ENCODE measurements at regions not wholly inside any gene's neighbourhood (a gene's known extent, or its start where the extent isn't known, plus 50 kb on each side); places are given as distances from the start of the nearest gene placed in this dataset.

- DNase-seq (ENCODE audit: low spot score): no peak
- Histone ChIP-seq H3K9me3 (ENCODE audit: control insufficient read depth in 4 of 4, low read length in 3 of 4) (peaks cover 0 to 2% (median 0%) of the 10 kb centered on the region in 4 donors), H3K27ac (ENCODE audit: low read depth in 1 of 2, low read length in 2 of 2) (no peak overlapping the region), H3K4me1 (ENCODE audit: control insufficient read depth in 4 of 4, insufficient read depth in 4 of 4, low read length in 3 of 4) (no peaks in the 10 kb centered on the region), H3K4me3 (ENCODE audit: low read depth in 1 of 3, low read length in 3 of 3) (no peak overlapping the region), H3K9ac (ENCODE audit: low read depth in 1 of 2, low read length in 2 of 2) (no peak overlapping the region), H3K27me3 (ENCODE audit: control insufficient read depth in 4 of 4, insufficient read depth in 4 of 4, low read length in 3 of 4) (no peaks in the 10 kb centered on the region), H3K36me3 (ENCODE audit: control insufficient read depth in 4 of 4, insufficient read depth in 3 of 4, low read depth in 1 of 4, low read length in 3 of 4) (no peaks in the 10 kb centered on the region)
- TF ChIP-seq TAF1 (conservative IDR thresholded peaks at IDR 0.05): no peak
- no peak for TF ChIP-seq REST (IDR thresholded peaks at IDR 0.05)
- no peak for TF ChIP-seq MAX (IDR thresholded peaks at IDR 0.05)
- TF ChIP-seq RXRA (IDR thresholded peaks at IDR 0.05): no peak
- TF ChIP-seq FOXA1 (IDR thresholded peaks at IDR 0.05): no peak
- no peak for TF ChIP-seq RAD21 (IDR thresholded peaks at IDR 0.05)
- no peak for TF ChIP-seq HNF4G (IDR thresholded peaks at IDR 0.05)
- TF ChIP-seq ATF3 (IDR thresholded peaks at IDR 0.05): no peak
- TF ChIP-seq JUND (IDR thresholded peaks at IDR 0.05): no peak
- no peak for TF ChIP-seq ZBTB33 (IDR thresholded peaks at IDR 0.05)
- TF ChIP-seq SP1 (IDR thresholded peaks at IDR 0.05): no peak
- TF ChIP-seq EGR1 (IDR thresholded peaks at IDR 0.05; ENCODE audit: low read depth in 2 of 2): no peak
- TF ChIP-seq GABPA (IDR thresholded peaks at IDR 0.05 in 1 of 2, conservative IDR thresholded peaks at IDR 0.05 in 1 of 2): no peak
- no peak for TF ChIP-seq NR2F2 (IDR thresholded peaks at IDR 0.05)
- TF ChIP-seq CTCF (IDR thresholded peaks at IDR 0.05; ENCODE audit: low read depth, low read length, missing input control): no peak
- TF ChIP-seq HNF4A (conservative IDR thresholded peaks at IDR 0.05): no peak
- no peak for TF ChIP-seq YY1 (IDR thresholded peaks at IDR 0.05)
- 88% methylated on average over 1 of the region's 1 CpG for WGBS
Measured at GRCh38 chr10:10403762-10404161, 613.9 kb upstream of the CELF2 start.

- no peaks in the 10 kb centered on the region for H3K27me3 ChIP-seq (ENCODE audit: control insufficient read depth in 4 of 4, insufficient read depth in 4 of 4, low read length in 3 of 4)
- no peak overlapping the region for H3K4me3 ChIP-seq (ENCODE audit: low read depth in 1 of 3, low read length in 3 of 3)
- 64% methylated on average over 3 of the region's 3 CpGs for WGBS
- DNase-seq (ENCODE audit: low spot score): no peak
- H3K9ac ChIP-seq (ENCODE audit: low read depth in 1 of 2, low read length in 2 of 2): no peak overlapping the region
- no peak for TF ChIP-seq FOXA2 (IDR thresholded peaks at IDR 0.05)
- TF ChIP-seq TAF1 (conservative IDR thresholded peaks at IDR 0.05): no peak
- no peak for TF ChIP-seq ZBTB33 (IDR thresholded peaks at IDR 0.05)
- TF ChIP-seq CTCF (IDR thresholded peaks at IDR 0.05; ENCODE audit: low read depth, low read length, missing input control): no peak
- no peak for TF ChIP-seq FOXA1 (IDR thresholded peaks at IDR 0.05)
- TF ChIP-seq YY1 (IDR thresholded peaks at IDR 0.05): no peak
- no peak for TF ChIP-seq GABPA (IDR thresholded peaks at IDR 0.05 in 1 of 2, conservative IDR thresholded peaks at IDR 0.05 in 1 of 2)
- TF ChIP-seq JUND (IDR thresholded peaks at IDR 0.05): no peak
- no peak for TF ChIP-seq EGR1 (IDR thresholded peaks at IDR 0.05; ENCODE audit: low read depth in 2 of 2)
- H3K36me3 ChIP-seq (ENCODE audit: control insufficient read depth in 4 of 4, insufficient read depth in 3 of 4, low read depth in 1 of 4, low read length in 3 of 4): no peaks in the 10 kb centered on the region
- H3K27ac ChIP-seq (ENCODE audit: low read depth in 1 of 2, low read length in 2 of 2): no peak overlapping the region
- H3K9me3 ChIP-seq (ENCODE audit: control insufficient read depth in 4 of 4, low read length in 3 of 4): no peaks in the 10 kb centered on the region
- no peaks in the 10 kb centered on the region for H3K4me1 ChIP-seq (ENCODE audit: control insufficient read depth in 4 of 4, insufficient read depth in 4 of 4, low read length in 3 of 4)
Measured at GRCh38 chr10:10417671-10418070, 600.0 kb upstream of the CELF2 start.
